HUES64 (cell line): ENCODE measurements at regions not wholly inside any gene's neighbourhood (a gene's known extent, or its start where the extent isn't known, plus 50 kb on each side); places are given as distances from the start of the nearest gene placed in this dataset.

ENCODE experiments used
- H3K27ac ChIP-seq: 2 replicates; pipeline ENCODE4 v1.7.0; 2013; ENCODE audit warnings: low read depth, low read length, inconsistent platforms
- H3K27me3 ChIP-seq: 2 replicates; pipeline ENCODE4 v1.6.1; 2013; ENCODE audit warnings: mild to moderate bottlenecking, low read length; ENCODE audit not compliant: insufficient read depth
- H3K36me3 ChIP-seq: 2 replicates; pipeline ENCODE4 v1.6.1; 2013; ENCODE audit warnings: mild to moderate bottlenecking, low read length; ENCODE audit not compliant: insufficient read depth
- H3K4me1 ChIP-seq: 2 replicates; pipeline ENCODE4 v1.6.1; 2013; ENCODE audit warnings: mild to moderate bottlenecking, low read length, moderate library complexity; ENCODE audit not compliant: insufficient read depth
- H3K4me3 ChIP-seq: 2 replicates; pipeline ENCODE4 v1.5.1; 2013; ENCODE audit warnings: mild to moderate bottlenecking, low read length, moderate library complexity
- H3K9ac ChIP-seq: 2 replicates; pipeline ENCODE4 v1.6.1; 2013; ENCODE audit warnings: mild to moderate bottlenecking, low read depth, low read length
- H3K9me3 ChIP-seq: 2 replicates; pipeline ENCODE4 v1.6.1; 2013; ENCODE audit warnings: low read depth, low read length; ENCODE audit not compliant: insufficient read depth
- WGBS: fragments of 150-250, 120-280 bp; methylation state at CpG from one replicate; pipeline ENCODE4 v1.1.7; 2013; ENCODE audit warnings: missing lambda C conversion rate; 5-methylcytosine and 5-hydroxymethylcytosine counted together

GRCh38 chr18:30409120-30409519 is 633.4 kb downstream of the DSC3 start:
- H3K9ac ChIP-seq, result no peak overlapping the region
- 94% methylated on average over 3 of the region's 3 CpGs for WGBS
- H3K9me3 ChIP-seq, result peaks cover 12% of the 10 kb centered on the region
- H3K4me1 ChIP-seq, result no peaks in the 10 kb centered on the region
- H3K27me3 ChIP-seq, result no peaks in the 10 kb centered on the region
- H3K36me3 ChIP-seq, result no peaks in the 10 kb centered on the region
- H3K27ac ChIP-seq, result no peak overlapping the region
- H3K4me3 ChIP-seq, result no peak overlapping the region

GRCh38 chr18:30406728-30407127 is 635.8 kb downstream of the DSC3 start:
- Histone ChIP-seq H3K9ac (no peak overlapping the region), H3K9me3 (peaks cover 12% of the 10 kb centered on the region), H3K4me3 (no peak overlapping the region), H3K27me3 (no peaks in the 10 kb centered on the region), H3K4me1 (no peaks in the 10 kb centered on the region), H3K27ac (no peak overlapping the region), H3K36me3 (no peaks in the 10 kb centered on the region)
- 96% methylated on average over 2 of the region's 3 CpGs for whole genome bisulfite sequencing

- H3K9me3 ChIP-seq, result peaks cover 10% of the 10 kb centered on the region
- H3K4me1 ChIP-seq, result no peaks in the 10 kb centered on the region
- no peak overlapping the region for H3K9ac ChIP-seq
- H3K36me3 ChIP-seq, result no peaks in the 10 kb centered on the region
- no peak overlapping the region for H3K4me3 ChIP-seq
- H3K27me3 ChIP-seq, result no peaks in the 10 kb centered on the region
- WGBS, result 93% methylated on average over 1 of the region's 1 CpG
- H3K27ac ChIP-seq, result no peak overlapping the region
These were observed 637.5 kb downstream of the DSC3 start for GRCh38 chr18:30405038-30405437.

GRCh38 chr18:30404422-30404821 is 638.1 kb downstream of the DSC3 start:
- Histone ChIP-seq H3K36me3 (no peaks in the 10 kb centered on the region), H3K27ac (no peak overlapping the region), H3K9ac (no peak overlapping the region), H3K4me1 (no peaks in the 10 kb centered on the region), H3K9me3 (peaks cover 4% of the 10 kb centered on the region), H3K27me3 (no peaks in the 10 kb centered on the region), H3K4me3 (no peak overlapping the region)
- WGBS, result 91% methylated on average over 1 of the region's 1 CpG

GRCh38 chr18:30403278-30403677 is 639.3 kb downstream of the DSC3 start:
- Histone ChIP-seq H3K9me3 (no peaks in the 10 kb centered on the region), H3K4me3 (no peak overlapping the region), H3K36me3 (no peaks in the 10 kb centered on the region), H3K4me1 (no peaks in the 10 kb centered on the region), H3K27ac (no peak overlapping the region), H3K27me3 (no peaks in the 10 kb centered on the region), H3K9ac (no peak overlapping the region)
- WGBS, result 85% methylated on average over 3 of the region's 3 CpGs

GRCh38 chr18:30387401-30387800 is 655.1 kb downstream of the DSC3 start:
- no peaks in the 10 kb centered on the region for H3K36me3 ChIP-seq
- WGBS, result 13% methylated on average over 2 of the region's 2 CpGs
- H3K27me3 ChIP-seq, result no peaks in the 10 kb centered on the region
- no peak overlapping the region for H3K9ac ChIP-seq
- no peaks in the 10 kb centered on the region for H3K9me3 ChIP-seq
- H3K27ac ChIP-seq, result no peak overlapping the region
- no peak overlapping the region for H3K4me3 ChIP-seq
- peaks cover 9% of the 10 kb centered on the region; the same call in 1 of the 2 replicates for H3K4me1 ChIP-seq

GRCh38 chr18:30386624-30387023 is 655.9 kb downstream of the DSC3 start:
- no peak overlapping the region for H3K4me3 ChIP-seq
- H3K4me1 ChIP-seq, result peaks cover 9% of the 10 kb centered on the region; the same call in 1 of the 2 replicates
- H3K36me3 ChIP-seq, result no peaks in the 10 kb centered on the region
- no peak overlapping the region for H3K9ac ChIP-seq
- H3K27ac ChIP-seq, result no peak overlapping the region
- no peaks in the 10 kb centered on the region for H3K27me3 ChIP-seq
- no peaks in the 10 kb centered on the region for H3K9me3 ChIP-seq
- 89% methylated on average over 5 of the region's 5 CpGs for WGBS

- Histone ChIP-seq H3K9me3 (no peaks in the 10 kb centered on the region), H3K27me3 (no peaks in the 10 kb centered on the region), H3K4me1 (peaks cover 9% of the 10 kb centered on the region; the same call in 1 of the 2 replicates), H3K27ac (no peak overlapping the region), H3K4me3 (no peak overlapping the region), H3K36me3 (no peaks in the 10 kb centered on the region), H3K9ac (no peak overlapping the region)
- 100% methylated on average over 1 of the region's 1 CpG for WGBS
These were observed 656.9 kb downstream of the DSC3 start for GRCh38 chr18:30385684-30386083.

GRCh38 chr18:30381826-30382225 is 660.7 kb downstream of the DSC3 start:
- 100% methylated on average over 2 of the region's 2 CpGs for WGBS
- H3K4me3 ChIP-seq, result no peak overlapping the region
- no peaks in the 10 kb centered on the region for H3K9me3 ChIP-seq
- no peaks in the 10 kb centered on the region for H3K36me3 ChIP-seq
- H3K9ac ChIP-seq, result no peak overlapping the region
- H3K4me1 ChIP-seq, result 0 out of 2 replicates have a peak, but pooled peaks cover under 1% of the 10 kb centered on the region
- H3K27ac ChIP-seq, result no peak overlapping the region
- no peaks in the 10 kb centered on the region for H3K27me3 ChIP-seq

GRCh38 chr18:30378097-30378496 is 664.4 kb downstream of the DSC3 start:
- Histone ChIP-seq H3K9me3 (no peaks in the 10 kb centered on the region; the same call in 1 of the 2 replicates), H3K27me3 (no peaks in the 10 kb centered on the region), H3K27ac (no peak overlapping the region), H3K4me1 (no peaks in the 10 kb centered on the region), H3K9ac (no peak overlapping the region), H3K4me3 (no peak overlapping the region), H3K36me3 (no peaks in the 10 kb centered on the region)
- WGBS, result 100% methylated on average over 1 of the region's 1 CpG

GRCh38 chr18:30376515-30376914 is 666.0 kb downstream of the DSC3 start:
- Histone ChIP-seq H3K4me3 (no peak overlapping the region), H3K27me3 (no peaks in the 10 kb centered on the region), H3K4me1 (no peaks in the 10 kb centered on the region), H3K9ac (no peak overlapping the region), H3K27ac (no peak overlapping the region), H3K36me3 (no peaks in the 10 kb centered on the region), H3K9me3 (no peaks in the 10 kb centered on the region; the same call in 1 of the 2 replicates)
- WGBS, result 72% methylated on average over 4 of the region's 4 CpGs

GRCh38 chr18:30361864-30362540 is 680.5 kb downstream of the DSC3 start:
- WGBS, result 95% methylated on average over 11 of the region's 11 CpGs
- Histone ChIP-seq H3K27ac (no peak overlapping the region), H3K4me3 (no peak overlapping the region), H3K4me1 (no peaks in the 10 kb centered on the region), H3K36me3 (no peaks in the 10 kb centered on the region), H3K9me3 (no peaks in the 10 kb centered on the region), H3K27me3 (no peaks in the 10 kb centered on the region), H3K9ac (no peak overlapping the region)
